Endothelial cell of umbilical vein (primary cell): ENCODE measurements at regions not wholly inside any gene's neighbourhood (a gene's known extent, or its start where the extent isn't known, plus 50 kb on each side); places are given as distances from the start of the nearest gene placed in this dataset.

Experiments used
- BruUV-seq: library from RNA; stranded (reverse); fragments of 400-500 nt; replicated peaks from 2 replicates; lab custom pipeline; 2021; lab: Mats Ljungman, UMichigan
- CTCF ChIA-PET: fragments of 300-600, 350-600 bp; sonication (Branson Sonifier 250); formaldehyde crosslinking; loops from one replicate; lab custom pipeline; 2021; ENCODE audit warnings: antibody characterized with exemption, inconsistent platforms; lab: Charles Lee
- POLR2A ChIA-PET: fragments of 300-600, 350-600 bp; sonication (Branson Sonifier 250); formaldehyde crosslinking; loops from one replicate; lab custom pipeline; 2021; ENCODE audit warnings: antibody characterized with exemption, inconsistent platforms; lab: Charles Lee
- DNase-seq: peaks from one replicate; pipeline ENCODE4 v3.0.0-alpha.2; 2011; ENCODE audit warnings: low read depth, low spot score
- FAIRE-seq: peaks from 2 replicates; lab custom pipeline; 2011; peaks lifted over from hg19 to GRCh38; lab: Jason Lieb, UNC
- H2AFZ ChIP-seq: 2 replicates; pipeline ENCODE4 v1.6.0; 2012; ENCODE audit warnings: low read depth, low read length, control low read depth, inconsistent platforms
- H3K27ac ChIP-seq: 2 replicates; pipeline ENCODE4 v1.5.1; 2011; ENCODE audit warnings: low read depth, mild to moderate bottlenecking, control low read depth, low read length, moderate library complexity; ENCODE audit not compliant: insufficient read depth
- H3K27me3 ChIP-seq, 2 experiments: 2 replicates each; pipeline versions ENCODE4 v1.6.0 to v1.6.1; 2011; ENCODE audit warnings: low read length in 2 of 2, mixed read lengths in 1 of 2; ENCODE audit not compliant: control insufficient read depth in 2 of 2, insufficient read depth in 2 of 2
- H3K36me3 ChIP-seq, 2 experiments: 2 replicates in 1 of 2; 3 replicates in 1 of 2; pipeline ENCODE4 v1.5.1; 2011; ENCODE audit warnings: low read length in 2 of 2, mild to moderate bottlenecking in 1 of 2, moderate library complexity in 1 of 2; ENCODE audit not compliant: control insufficient read depth in 2 of 2, insufficient read depth in 2 of 2; ENCODE audit errors: extremely low read depth in 1 of 2
- H3K4me1 ChIP-seq: 3 replicates; pipeline ENCODE4 v1.5.1; 2011; ENCODE audit warnings: mild to moderate bottlenecking, low read length; ENCODE audit not compliant: control insufficient read depth, insufficient read depth; ENCODE audit errors: extremely low read depth
- H3K4me2 ChIP-seq: 2 replicates; pipeline ENCODE4 v1.6.1; 2011; ENCODE audit warnings: low read length, control low read depth, mixed read lengths; ENCODE audit not compliant: insufficient read depth
- H3K4me3 ChIP-seq, 3 experiments: fragments of 200-600 bp in 1 of 3; sonication (generic), shearing (Covaris generic) in 1 of 3; replicated peaks in 1 of 3; 2 replicates each; pipeline ENCODE4 v1.5.1; 2011 to 2016; ENCODE audit warnings: control low read depth in 3 of 3, low read length in 3 of 3, mild to moderate bottlenecking in 2 of 3, inconsistent platforms in 1 of 3, low read depth in 1 of 3, moderate library complexity in 1 of 3; ENCODE audit not compliant: insufficient read depth in 1 of 3
- H3K79me2 ChIP-seq: 2 replicates; pipeline ENCODE4 v1.6.0; 2012; ENCODE audit warnings: low read length, inconsistent platforms; ENCODE audit not compliant: control insufficient read depth, insufficient read depth
- H3K9ac ChIP-seq: replicated peaks from 2 replicates; pipeline ENCODE3; 2011; ENCODE audit warnings: low read length, control low read depth; ENCODE audit not compliant: insufficient read depth; ENCODE audit errors: extremely low read depth
- H3K9me1 ChIP-seq: replicated peaks from 3 replicates; pipeline ENCODE4 v1.6.0; 2011; ENCODE audit warnings: mild to moderate bottlenecking, low read length; ENCODE audit not compliant: control insufficient read depth, insufficient read depth; ENCODE audit errors: extremely low read depth
- H3K9me3 ChIP-seq: replicated peaks from 2 replicates; pipeline ENCODE4 v1.5.1; 2012; ENCODE audit warnings: low read length, inconsistent platforms; ENCODE audit not compliant: control insufficient read depth, insufficient read depth
- H4K20me1 ChIP-seq: replicated peaks from 2 replicates; pipeline ENCODE3; 2011; ENCODE audit warnings: mild to moderate bottlenecking, low read length; ENCODE audit not compliant: control insufficient read depth, insufficient read depth; ENCODE audit errors: extremely low read depth
- EZH2 ChIP-seq: IDR thresholded peaks from 2 replicates; pipeline ENCODE4 v1.6.1; 2012; ENCODE audit warnings: borderline replicate concordance, low read depth, mild to moderate bottlenecking, moderate library complexity, low read length, inconsistent platforms; ENCODE audit not compliant: severe bottlenecking
- GATA2 ChIP-seq: IDR thresholded peaks from 2 replicates; pipeline ENCODE4 v1.7.0; 2011; ENCODE audit warnings: low read depth, mild to moderate bottlenecking, moderate library complexity, mixed read lengths, low read length; ENCODE audit not compliant: insufficient read length, insufficient read depth
- JUN ChIP-seq: IDR thresholded peaks from 2 replicates; pipeline ENCODE4 v1.6.1; 2011; ENCODE audit warnings: borderline replicate concordance, low read depth; ENCODE audit not compliant: insufficient read length, insufficient read depth
- MYC ChIP-seq: IDR thresholded peaks from one replicate; pipeline ENCODE4 v1.6.1; 2011; ENCODE audit warnings: mild to moderate bottlenecking, low read depth, low read length
- POLR2A ChIP-seq: IDR thresholded peaks from 2 replicates; pipeline ENCODE4 v1.6.1; 2012; ENCODE audit warnings: low read depth, mild to moderate bottlenecking, control low read depth, low read length
- POLR2AphosphoS5 ChIP-seq: IDR thresholded peaks from 2 replicates; pipeline ENCODE4 v1.6.1; 2012; ENCODE audit warnings: low read depth, mild to moderate bottlenecking, control low read depth, low read length, moderate library complexity; ENCODE audit not compliant: insufficient read depth
- dilution Hi-C: fragments of 300-500 bp; cut with MboI; formaldehyde crosslinking; loops from one replicate; pipeline ENCODE4 v1.15.0; 2019; ENCODE audit warnings: low sequenced_read_pairs; ENCODE audit not compliant: extremely low pct_ligation_motif_present
- intact Hi-C: fragments of 100-400 bp; cut with micrococcal nuclease; formaldehyde crosslinking; loops from one replicate; pipeline ENCODE4 v1.10.0; 2022
- TF ChIP-seq, protein P1 (sequence below), 2 donors: IDR thresholded peaks; 1 replicate in 1 of 2; 2 replicates in 1 of 2; pipeline ENCODE4 v1.5.1; 2011; ENCODE audit warnings: low read length in 2 of 2, mild to moderate bottlenecking in 2 of 2, moderate library complexity in 2 of 2, control low read depth in 1 of 2, inconsistent platforms in 1 of 2, low read depth in 1 of 2; ENCODE audit not compliant: insufficient read depth in 1 of 2; ENCODE audit errors: extremely low read depth in 1 of 2
- TF ChIP-seq, protein P2 (sequence below): IDR thresholded peaks from 2 replicates; pipeline ENCODE4 v1.6.1; 2011; ENCODE audit not compliant: insufficient read depth, insufficient read length

- no peaks in the 10 kb centered on the region for H3K9me3 ChIP-seq
- H3K4me3 ChIP-seq, result no peak overlapping the region
- TF ChIP-seq POLR2A (no peak), POLR2AphosphoS5 (no peak), EZH2 (no peak), GATA2 (no peak), JUN (no peak), MYC (no peak)
- TF ChIP-seq, protein P1, sequence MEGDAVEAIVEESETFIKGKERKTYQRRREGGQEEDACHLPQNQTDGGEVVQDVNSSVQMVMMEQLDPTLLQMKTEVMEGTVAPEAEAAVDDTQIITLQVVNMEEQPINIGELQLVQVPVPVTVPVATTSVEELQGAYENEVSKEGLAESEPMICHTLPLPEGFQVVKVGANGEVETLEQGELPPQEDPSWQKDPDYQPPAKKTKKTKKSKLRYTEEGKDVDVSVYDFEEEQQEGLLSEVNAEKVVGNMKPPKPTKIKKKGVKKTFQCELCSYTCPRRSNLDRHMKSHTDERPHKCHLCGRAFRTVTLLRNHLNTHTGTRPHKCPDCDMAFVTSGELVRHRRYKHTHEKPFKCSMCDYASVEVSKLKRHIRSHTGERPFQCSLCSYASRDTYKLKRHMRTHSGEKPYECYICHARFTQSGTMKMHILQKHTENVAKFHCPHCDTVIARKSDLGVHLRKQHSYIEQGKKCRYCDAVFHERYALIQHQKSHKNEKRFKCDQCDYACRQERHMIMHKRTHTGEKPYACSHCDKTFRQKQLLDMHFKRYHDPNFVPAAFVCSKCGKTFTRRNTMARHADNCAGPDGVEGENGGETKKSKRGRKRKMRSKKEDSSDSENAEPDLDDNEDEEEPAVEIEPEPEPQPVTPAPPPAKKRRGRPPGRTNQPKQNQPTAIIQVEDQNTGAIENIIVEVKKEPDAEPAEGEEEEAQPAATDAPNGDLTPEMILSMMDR (IDR thresholded peaks at IDR 0.05; ENCODE audit: extremely low read depth in 1 of 2, insufficient read depth in 1 of 2, low read depth in 1 of 2, low read length in 2 of 2), result no peak
- TF ChIP-seq, protein P2, sequence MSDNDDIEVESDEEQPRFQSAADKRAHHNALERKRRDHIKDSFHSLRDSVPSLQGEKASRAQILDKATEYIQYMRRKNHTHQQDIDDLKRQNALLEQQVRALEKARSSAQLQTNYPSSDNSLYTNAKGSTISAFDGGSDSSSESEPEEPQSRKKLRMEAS, result no peak
- peaks cover 40% of the 10 kb centered on the region for H3K4me1 ChIP-seq
- no TSS peak for BruUV-seq
- no peak overlapping the region for H3K27ac ChIP-seq
- H4K20me1 ChIP-seq, result no peaks in the 10 kb centered on the region
- intact Hi-C loops, result no loop called here
- no peaks in the 10 kb centered on the region for H3K36me3 ChIP-seq
- no peaks in the 10 kb centered on the region for H3K79me2 ChIP-seq
- H2AFZ ChIP-seq, result peak overlapping the region; percentile 80
- CTCF ChIA-PET, result no interaction called here
- POLR2A ChIA-PET, result interaction anchor here (0.7 kb wide), 1 partner anchor 1489 kb away, joined by 4 read pairs; no protein-coding TSS in a partner anchor
- no peak for FAIRE-seq
- DNase-seq, result no peak
- H3K4me2 ChIP-seq, result no peak overlapping the region
- no peaks in the 10 kb centered on the region for H3K27me3 ChIP-seq
- dilution Hi-C loops, result no loop called here
- H3K9me1 ChIP-seq, result no peaks in the 10 kb centered on the region
- H3K9ac ChIP-seq, result no peak overlapping the region
Observed at GRCh38 chr15:94838281-94838680, 606.9 kb downstream of the MCTP2 start.
